Activated CD8-positive, alpha-beta memory T cell treated with anti-CD3 and anti-CD28 coated beads for 48 hours (primary cell): ENCODE measurements at regions not wholly inside any gene's neighbourhood (a gene's known extent, or its start where the extent isn't known, plus 50 kb on each side); places are given as distances from the start of the nearest gene placed in this dataset.

Experiments used
- DNase-seq, 3 experiments: peaks; one replicate each; pipeline ENCODE4 v3.0.0-alpha.2; 2020; ENCODE audit warnings: low read depth in 2 of 3, low spot score in 2 of 3

DNA sequence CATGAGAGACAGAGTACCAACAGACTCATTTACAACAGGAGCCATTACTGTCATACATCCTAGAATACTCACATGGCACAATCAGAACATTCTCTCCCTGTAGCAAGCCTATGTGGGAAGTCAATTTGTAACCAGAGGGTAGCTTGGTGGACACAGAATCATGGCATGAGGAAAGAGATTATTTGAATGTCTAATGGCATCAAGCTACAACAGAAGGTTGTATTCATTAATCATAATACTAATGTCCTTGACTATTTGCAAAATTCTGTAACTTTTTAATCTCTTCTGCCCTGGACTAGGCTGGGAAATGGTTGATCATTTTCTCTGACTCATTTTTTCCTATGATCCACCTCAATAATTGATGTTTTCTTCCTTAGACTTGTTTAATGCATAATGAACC, 345.2 kb upstream of the IL12A start:
- no peak for DNase-seq

DNA sequence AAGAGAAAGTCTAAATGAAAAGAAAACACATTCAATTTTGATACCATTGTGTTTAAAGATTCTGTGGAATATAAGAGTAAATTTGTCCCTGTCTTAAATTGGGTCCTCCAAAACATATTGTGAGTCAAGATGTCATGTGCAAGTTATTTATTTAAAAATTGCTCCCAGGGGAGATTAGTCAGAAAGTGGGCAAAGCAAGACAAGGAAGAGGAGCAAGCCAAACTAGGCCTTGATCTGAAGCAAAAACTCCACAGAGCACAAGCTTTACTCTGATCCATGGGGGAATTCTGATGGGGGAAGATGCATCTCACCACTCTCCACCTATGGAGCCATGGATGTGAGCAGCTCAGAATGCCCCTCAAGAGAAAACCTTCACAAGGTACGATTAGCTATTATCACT, 342.8 kb upstream of the IL12A start:
- no peak for DNase-seq

DNA sequence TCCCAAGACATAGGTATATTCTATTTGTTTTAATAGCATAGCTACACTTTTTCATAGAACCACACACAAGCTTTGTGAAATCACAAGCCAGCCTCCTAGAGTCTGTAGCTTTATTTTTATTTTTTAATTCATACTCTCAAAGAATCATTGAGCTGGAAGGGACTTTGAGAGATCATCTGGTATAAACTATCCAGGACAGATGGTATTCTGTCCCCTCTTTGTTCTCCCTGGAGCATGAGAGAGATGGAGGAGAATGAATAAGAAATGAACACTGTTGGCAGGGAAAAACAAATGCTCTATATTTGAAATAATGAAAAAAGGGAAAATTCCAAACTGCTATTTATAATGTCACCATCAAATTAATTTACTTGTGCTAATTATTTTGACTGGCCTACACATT, 338.7 kb upstream of the IL12A start:
- no peak for DNase-seq

DNA sequence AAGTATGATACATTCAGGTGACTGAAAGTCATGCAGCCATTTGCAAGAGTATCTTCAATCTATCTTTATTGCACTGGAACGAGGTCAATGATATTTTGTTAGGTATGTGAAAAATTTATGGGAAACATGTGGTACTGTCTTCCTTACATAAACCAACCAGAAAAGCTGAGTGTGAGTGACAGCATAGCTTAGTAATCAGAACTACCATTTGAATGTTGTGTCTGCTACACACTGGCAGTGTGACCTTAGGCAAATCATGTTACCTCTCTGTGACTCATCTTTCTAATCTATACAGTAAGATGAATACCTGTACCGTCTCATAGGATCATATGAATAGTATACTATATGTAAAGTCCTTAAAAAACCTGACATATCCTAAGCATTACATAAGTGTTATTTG, 337.9 kb upstream of the IL12A start:
- DNase-seq: no peak

DNA sequence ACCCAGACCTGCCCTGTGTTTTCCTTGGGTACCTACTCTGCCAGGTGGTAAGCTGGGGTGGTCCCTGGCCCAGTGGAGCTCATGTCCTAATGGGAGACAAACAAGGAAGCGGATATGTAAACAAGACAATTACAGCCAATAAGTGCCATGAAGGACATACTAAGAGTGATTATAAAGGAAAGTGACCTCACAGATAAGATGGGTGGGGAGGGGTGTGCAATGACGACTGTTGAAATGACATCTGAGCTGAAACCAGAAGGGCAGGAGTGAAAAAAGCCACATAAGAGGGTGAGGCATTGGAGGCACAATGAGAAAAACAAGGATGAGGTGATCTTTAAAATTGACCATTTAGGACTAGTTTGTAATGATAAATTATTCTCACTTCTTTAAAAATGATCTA, 336.2 kb upstream of the IL12A start:
- DNase-seq: no peak

DNA sequence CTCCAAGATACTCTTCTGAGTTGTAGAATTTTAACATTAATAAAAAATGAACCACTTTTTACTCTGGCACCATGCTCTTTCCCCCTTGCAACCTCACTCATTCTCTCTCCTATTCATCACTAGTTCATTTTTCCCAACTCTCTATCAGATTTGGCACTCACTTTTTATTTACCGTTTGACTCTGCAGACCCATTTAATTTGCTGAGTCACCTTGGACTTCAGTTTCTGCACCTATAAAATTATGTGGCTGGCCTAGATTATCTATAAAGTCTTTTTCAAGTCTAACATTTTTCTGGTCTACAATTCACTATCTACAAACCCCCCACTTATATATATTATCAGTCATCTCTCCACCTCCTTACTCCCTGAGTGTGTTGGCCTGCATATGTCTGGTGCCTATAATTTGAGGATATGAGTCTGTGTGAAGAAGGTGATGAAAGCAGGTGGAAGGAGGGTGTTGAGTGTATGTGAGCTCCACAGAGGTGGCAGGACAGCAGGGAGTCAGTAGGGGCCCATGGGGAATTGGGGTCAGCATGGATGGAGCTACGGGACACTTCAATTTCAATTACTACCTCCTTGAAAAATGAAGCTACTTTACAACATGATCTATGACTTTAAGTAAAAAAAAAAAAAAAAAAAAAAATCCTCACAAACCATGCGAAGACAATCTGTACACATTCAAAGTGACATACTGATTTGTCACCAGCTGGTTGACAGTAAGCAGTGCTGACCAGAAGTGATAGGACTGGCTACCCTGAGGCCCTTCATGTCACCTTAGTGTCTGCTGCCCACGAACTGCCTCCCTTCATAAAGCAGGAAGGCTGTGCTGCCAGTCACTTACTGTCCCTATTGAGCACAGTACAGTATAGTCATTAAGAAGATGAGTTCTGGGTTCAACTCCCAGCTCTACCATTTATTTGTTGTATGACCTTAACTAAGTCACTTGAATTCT, 334.2 kb upstream of the IL12A start:
- no peak for DNase-seq

DNA sequence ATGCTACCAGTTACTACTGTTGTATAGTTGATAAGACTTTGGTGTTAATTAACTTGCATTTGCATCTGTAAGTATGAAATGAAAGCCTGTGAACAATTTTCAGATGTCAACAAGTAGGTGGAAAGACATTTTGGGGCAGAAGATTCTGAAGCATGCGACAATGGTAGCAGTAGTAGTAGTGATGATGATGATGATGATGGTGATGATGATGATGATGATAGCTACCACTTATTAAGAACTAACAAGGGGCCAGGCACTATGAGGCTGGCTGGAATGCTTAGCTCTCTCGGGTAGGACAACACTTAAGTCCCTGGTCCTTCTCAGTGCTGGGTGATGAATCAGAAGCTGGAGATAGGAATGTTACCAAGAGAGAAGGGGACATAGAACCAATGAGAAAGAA, 333.4 kb upstream of the IL12A start:
- no peak for DNase-seq

DNA sequence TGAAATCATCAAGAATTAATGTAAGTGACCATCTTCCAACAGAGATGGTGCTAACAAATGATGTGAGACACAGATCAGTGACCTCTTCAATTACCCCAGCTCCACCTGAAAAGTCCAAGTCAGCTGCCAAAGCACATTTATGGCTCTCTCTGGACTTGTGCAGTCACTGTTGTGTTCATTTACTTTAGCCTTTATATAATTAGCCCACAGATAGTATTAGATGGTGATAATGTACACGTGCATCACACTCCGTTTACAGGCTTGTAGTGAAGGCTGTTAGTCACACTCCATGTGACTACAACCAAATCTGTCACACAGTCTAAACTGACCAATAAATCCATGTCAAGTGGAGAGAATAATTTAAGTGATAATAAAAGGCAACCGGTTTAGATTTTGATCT, 331.5 kb upstream of the IL12A start:
- DNase-seq: no peak

DNA sequence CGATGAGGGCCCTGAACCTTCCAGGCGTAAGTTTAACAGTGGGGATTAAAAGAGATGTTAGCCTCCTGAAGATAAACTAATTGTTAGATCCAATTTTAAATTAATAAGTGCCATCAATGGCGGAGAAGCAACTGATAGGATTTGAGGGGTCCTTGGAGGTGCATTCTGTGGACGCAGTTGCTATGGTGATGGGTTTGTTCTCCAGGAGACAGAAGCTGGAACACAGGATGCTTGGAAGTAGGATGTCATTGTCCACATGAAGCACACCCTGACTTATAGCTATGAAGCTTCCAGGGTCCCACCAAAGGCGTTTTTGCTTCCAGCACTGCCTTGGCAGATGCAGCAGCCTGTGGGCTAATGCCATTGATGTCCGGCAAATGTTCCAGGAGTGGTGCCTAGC, 331.0 kb upstream of the IL12A start:
- DNase-seq: no peak

DNA sequence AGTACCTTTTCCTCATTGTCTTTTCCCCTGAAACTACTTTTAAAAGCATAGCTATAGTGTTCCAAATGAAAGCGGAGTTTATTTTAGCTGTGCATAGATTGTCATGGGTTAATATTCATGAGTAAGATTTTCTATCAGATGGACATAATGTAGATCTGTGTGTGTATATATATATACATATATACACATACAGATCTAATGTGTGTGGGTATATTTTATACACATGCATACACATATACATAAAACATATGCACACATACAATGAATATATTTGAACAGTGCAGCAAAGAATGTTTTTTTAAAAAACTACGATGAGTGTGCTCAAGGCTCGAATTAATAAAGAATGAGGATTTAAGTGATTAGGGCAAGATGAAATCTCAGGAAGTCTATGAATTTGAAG, 328.3 kb upstream of the IL12A start:
- DNase-seq: no peak

DNA sequence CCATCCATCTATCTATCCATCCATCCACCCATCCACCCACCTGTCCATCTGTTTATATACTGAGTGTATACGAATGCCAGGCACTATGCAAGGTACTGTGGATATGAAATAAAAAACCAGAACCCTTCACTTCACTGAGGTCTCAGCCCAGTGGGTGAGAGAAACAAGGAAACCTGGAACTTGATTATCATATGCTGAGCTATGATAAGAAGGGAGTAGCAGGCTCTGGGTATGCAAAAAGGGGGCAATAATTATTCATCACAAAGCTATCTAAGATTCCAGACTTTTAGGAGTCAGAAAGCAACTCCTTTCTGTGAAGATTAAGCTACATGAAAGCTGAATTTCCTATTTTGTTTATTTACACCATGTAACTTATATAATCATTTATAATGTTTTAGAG, 327.7 kb upstream of the IL12A start:
- no peak for DNase-seq

DNA sequence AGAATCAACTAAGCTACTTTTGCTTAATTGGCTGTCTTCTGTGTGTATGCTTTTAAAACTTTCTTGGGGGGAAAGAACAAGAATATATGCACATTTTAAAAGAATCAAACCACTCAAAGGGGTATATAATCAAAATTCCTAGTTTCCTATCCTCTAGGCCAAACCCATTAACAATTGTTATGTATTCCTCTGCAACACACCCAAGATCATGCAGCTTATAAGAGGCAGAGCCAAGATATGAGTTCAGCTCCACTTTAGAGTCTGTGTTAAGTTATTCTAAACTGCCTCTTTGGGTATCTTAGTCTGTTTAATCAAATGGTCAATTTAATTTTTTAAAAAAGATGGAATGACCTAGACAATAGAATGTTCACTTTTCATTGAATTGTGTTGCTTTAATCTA, 326.1 kb upstream of the IL12A start:
- DNase-seq: no peak

DNA sequence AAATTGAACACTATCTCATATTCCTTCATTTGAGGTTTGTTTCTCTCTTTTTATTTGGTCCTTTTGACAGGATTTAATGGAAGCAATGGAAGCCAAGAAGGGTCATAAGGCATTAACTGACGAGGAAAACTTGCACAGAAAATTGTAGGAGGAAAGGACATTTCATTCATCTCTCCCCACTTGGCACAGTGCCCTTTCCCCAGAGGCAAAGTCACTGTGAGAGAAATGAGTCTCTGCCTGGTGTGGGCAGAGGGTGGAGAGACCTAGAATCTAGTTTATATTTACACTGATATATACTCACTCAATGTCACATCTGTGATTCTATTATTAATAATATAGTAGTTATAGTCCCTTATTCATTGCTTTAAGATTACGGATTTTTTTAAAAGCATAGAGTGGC, 324.6 kb upstream of the IL12A start:
- DNase-seq: no peak

DNA sequence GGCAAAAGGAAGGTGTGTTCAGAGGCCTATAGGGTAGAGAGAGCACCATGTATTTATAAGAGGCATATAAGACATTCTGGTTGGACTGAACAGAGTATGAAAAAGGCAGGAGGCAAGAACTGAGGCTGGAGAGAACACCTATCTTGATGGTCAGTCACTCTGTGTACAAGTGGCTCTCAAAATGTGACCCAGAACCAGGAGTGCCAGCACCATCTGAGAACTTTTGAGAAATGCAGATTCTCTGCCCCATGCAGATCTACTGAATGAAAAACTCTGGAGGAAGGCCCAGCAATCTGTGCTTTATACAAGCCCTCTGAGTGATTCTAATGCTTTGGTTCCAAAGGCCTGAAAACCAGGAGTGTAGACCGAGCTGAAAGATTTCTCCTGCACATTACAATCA, 324.0 kb upstream of the IL12A start:
- no peak for DNase-seq

DNA sequence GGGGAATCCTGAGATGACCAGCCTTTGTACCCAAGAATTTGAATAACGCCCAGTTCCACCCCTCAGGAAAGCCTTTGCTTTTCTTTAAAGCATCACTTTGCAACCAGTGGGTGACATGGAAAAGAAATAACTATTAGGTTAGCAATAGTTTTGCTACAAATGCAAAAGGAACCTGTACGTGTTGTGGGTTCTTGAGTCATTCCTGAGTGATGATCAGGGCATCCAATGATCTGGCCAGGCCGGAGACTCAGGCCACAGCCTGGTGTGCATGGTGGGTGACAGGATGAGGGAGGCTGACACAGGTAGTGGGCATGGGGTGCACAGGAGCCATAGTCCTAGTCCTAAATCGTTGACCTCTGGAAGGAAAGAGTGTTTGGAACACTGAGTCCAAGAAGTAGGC, 321.4 kb upstream of the IL12A start:
- DNase-seq: no peak

DNA sequence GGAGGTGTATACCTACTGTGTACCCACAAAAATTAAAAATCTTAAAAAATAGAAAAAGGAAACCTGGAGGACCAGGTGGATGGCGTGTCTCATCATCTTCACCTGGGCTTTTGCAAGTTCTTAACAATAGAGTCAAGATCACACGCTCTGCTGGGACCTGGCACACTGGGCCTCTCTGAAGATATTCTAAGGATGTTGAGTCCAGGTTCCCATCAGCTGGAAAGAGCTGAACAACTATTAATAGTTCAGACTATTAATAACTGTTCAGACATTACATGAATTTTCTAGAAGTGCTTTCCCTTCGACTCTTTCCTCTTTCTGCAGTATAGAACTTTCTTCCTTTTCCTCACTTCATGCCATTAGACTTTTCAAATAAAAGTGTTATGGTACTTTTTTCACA, 320.2 kb upstream of the IL12A start:
- DNase-seq: no peak

DNA sequence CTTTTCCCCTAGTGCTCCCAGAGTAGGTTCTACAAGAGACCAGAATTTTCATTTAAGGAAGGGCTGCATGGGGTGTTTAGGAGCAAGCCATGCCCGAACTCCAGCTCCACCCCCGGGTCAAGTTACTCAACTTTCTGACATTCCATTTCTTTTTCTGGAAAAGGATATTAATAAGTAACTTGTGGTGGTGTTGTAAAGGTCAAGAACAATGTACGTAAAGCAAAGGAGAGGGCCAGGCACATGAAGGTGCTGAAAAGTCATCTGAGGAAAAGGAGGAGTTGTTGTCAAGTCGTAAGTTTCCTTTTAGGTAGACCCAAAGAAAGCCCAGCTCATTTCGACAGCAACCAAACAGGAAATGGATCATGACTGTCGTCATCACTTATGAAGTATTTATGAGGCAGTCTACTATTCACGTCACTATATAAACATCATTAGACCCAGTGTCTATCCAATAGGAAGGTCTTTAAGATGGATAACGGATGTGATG, 319.6 kb upstream of the IL12A start:
- DNase-seq: no peak

DNA sequence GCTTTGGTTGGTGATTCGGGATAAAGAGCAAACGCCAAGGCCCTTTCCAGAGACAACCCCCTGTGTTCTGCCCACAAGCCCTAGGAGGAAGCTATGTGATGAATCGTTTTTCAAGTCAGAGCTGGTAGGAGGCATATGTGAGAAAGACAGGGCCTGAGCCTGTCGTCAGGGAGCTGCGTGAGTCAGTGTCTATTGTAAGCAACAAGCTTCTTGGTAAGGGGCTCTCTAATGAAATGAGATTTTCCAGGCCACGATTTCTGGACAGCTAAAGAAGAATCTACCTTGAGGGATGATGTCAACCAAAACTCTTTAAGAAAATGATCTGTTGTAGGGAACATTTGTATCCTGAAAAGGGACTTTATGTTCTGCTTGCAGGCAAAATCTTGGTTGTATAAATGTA, 318.9 kb upstream of the IL12A start:
- no peak for DNase-seq

DNA sequence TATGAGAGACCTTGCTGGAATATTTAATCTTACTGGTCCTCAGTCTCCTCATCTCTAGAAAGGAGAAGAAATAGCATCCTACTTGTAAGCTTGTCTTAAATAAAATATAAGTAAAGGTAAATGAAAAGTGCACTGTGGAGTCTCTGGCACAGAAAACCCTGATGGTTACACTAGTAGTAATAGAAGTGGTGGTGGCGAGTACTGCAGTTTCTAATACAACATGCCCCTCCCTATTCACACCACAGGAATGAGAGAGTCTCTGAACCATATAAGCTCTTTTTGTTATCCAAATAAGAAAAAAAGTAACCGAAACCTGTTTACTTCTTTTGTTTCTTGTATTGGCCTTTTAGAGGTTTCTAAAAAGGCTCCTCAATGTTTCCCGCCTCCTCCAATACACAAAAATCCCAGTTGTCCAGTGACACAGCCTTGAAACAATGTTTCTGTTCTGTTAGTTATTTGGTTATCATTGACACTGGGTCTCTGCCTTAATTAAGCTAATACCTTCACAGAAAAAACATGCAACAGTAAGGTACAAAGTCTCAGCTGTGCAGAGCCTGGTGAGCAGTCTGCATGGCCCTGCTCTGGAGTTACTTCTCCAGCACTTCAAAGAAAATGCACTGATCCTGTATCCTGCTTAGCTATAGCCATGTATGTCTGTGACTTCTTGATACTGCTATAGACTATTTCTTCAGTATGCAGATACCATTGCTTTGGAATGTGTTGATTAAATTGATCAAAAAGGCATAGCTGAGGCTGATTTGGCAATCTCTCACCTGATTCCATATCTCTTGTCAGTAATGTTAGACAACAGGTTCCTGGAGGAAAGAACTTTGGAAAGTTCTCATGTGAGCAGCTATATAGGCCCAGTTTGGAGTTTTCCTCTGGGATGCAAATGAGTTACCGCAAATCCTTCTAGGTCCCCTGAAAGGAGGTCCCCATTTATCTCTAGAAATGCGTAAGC, 315.6 kb upstream of the IL12A start:
- no peak for DNase-seq

DNA sequence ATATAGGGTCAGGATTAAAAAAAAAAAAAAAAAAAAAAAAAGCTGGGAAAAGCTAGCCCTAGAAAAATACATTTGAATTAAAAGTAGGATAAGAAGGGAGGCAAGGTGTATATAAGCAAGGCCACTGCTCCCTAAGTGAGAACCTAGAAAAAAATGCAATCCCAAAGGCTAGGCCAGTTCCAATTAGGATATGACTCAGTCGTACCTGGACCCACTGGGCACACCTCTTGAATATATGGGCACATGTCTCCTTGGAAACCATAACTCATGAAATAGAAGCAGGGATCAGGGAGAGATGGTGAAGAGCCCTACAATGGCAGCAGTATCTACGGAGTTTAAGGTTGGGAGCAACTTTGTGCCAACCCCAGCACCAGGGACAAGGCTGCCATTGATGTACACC, 314.1 kb upstream of the IL12A start:
- DNase-seq: no peak

DNA sequence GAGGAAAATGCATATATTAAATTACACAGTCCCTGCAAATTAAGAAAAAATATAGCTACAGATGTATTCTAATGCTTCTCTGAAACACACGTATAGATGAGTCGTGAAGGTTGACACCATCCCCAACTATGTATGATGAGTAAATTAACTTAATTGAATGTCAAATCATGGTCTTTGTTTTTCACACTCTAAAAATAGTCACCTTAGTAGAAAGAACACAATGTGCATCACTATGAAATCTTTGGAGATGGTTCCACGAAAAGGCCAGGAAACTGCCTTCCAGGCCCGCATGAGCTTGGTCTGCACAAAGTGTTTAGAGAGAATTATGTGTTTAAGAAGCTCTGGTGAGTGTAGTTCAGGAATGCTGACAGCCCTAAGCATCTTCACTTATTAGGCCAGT, 313.4 kb upstream of the IL12A start:
- no peak for DNase-seq

DNA sequence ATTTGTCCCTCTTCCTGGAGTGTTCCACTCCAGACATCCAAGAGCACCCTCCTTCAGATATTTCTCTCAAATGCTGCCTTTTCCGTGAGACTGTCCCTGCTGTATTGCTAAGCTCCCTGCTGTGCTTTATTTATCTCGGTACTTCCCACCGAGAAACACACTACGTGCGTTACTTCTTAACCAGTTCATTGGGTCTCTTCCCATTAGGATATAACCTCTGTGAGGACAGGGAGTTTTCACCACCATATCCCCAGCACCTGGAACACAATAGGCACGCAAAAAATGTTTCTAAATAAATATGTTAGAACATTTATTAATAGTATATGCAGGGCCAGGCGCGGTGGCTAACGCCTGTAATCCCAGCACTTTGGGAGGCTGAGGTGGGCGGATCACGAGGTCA, 308.7 kb upstream of the IL12A start:
- no peak for DNase-seq
